Skin of body (tissue), 2 donors: ENCODE measurements at regions not wholly inside any gene's neighbourhood (a gene's known extent, or its start where the extent isn't known, plus 50 kb on each side); places are given as distances from the start of the nearest gene placed in this dataset. TPM values are rescaled to one million over a fixed set of nuclear protein-coding genes. Genes with fewer than 3 reads are reported as not detected.

Experiments
- DNase-seq: peaks from one replicate; lab custom pipeline; 2025; lab: John Stamatoyannopoulos, UW
- small RNA-seq: library from RNA; depleted of rRNA; stranded (forward); fragments of <200 nt; gene quantifications from one replicate; pipeline ENCODE3, GENCODE V24; 2014; ENCODE audit warnings: low replicate concordance

DNA sequence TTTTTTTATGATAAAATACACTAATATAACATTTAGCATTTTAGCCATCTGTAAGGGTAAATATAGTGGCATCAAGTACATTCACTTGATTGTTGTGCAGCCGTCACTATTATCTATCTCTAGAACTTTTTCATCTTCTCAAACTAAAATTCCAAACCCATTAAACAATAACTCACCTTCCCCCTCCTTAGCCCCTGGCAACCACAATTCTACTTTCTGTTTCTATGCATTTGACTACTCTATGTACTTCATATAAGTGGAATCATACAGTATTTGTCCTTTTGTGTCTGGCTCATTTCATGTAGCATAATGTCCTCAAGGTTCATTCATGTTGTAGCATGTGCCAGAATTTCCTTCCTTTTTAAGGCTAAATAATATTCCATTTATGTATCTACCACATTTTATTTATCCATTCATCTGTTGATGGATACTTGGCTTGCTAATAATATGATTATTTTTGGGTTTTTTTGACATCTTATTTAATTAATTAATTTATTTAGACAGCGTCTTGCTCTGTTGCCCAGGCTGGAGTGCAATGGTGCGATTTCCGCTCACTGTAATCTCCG is 69.6 kb upstream of the MACF1 start:
- DNase-seq: no peak

DNA sequence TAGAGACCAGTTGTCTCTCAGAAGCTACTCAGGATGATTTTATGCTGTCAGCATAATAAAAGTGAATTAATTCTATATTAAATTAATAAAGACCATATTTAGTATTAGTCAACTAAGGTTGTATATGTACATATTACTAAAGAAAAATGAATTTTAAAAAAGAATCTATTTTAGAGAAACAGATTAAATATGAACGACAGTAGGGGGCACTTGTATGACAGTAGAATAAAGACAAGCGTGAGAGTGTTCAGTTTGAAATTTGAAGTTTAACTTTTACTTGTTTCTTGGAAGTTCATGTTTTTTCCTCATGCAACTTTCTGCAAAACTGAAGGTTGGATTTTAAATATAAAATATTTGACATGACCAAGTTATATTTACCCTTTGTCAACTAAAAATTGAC is 67.9 kb upstream of the MACF1 start:
- DNase-seq: no peak

DNA sequence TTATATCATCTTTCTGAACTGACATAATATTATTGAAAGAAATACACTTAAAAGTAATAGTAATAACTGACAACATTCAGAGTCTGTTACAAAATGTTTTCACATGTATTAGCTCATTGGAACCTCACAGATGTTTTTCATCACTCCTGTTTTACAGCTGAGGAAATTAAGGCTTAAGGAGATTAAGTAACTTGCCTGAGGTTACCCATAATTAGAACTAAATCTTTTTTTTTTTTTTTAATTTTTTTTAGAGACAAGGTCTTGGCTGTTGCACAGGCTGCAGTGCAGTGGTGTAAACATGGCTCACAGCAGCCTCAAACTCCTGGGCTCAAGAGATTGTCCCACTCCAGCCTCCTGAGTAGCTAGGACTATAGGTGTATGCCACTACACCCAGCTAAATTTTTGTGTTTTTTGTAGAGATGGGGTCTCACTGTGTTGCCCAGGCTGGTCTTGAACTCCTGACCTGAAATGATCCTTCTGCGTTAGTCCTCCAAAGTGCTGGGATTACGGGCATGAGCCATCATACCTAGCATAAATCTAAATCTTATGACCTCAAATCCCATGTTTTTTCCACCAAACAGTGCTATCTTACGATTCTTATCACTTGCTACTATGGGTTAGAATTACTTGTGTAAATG is 64.7 kb upstream of the MACF1 start:
- DNase-seq: peak; percentile 23

DNA sequence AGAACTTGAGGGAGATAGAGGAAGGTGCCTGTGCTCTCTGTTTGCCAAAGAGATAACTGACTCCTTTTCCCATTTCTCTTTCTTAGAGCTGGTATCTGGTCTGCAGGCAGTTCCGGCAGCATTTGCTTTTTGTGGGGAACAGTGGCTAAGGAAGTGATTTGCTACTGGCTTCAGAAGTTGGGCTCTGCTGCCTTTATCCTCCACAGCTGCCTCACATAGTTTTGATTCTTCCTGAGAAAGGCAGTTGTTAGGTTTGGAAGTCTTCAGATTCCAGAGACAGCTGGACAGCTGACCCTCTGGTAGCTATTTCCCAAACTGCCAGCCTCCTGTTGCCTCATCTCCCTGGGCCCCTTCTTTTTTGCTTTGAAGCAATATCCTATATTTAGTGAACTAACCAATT is 62.6 kb upstream of the MACF1 start:
- DNase-seq: no peak

DNA sequence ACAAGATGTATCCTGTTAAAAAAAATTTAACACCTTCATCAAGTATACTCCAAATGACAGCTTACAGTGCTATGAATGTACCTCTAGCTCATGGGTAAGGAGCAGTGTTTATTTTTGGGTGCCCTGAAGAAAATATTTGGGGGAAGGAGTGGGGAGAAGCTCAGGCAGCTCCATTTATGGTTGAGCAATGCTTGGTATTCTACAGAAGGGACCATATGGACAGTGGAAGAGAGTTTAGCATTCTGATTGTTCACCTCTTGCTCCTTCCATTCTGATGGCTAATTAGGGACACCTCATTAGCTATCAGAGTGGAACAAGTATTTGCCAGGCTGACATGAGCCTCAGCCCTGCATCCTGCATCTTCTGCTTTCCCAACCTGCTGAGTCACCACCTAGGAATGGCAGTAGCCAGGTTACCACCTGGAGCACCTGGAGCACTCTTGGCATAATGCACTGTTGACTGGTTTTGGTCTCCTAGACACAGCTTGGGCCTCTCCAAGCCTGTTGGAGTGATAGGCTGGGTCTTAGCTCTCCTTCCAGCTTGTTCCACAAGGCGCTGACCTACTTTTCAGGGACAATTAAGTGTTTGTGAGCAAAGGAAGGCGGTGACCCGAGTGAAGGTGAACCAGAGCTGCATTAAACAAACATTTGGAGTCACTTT is 62.0 kb upstream of the MACF1 start:
- DNase-seq: no peak

DNA sequence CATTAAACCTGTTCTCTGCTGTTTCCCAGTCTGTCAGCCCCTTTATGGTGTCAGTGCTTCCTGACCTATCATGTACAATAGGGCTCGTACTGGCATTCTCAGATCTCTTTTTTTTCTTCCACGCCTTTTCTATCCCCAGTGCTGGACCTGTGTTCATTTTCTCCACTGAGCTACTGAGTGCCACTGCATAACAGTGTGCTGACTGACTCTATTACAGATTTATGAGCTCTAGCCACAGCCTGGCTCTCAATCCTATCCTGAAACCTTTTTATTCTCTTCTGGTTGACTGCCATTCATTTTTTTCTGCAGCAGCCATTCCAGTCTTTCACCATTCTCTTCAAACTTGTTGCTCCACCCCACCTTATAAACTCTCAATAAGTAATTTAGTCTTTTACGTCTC is 59.6 kb upstream of the MACF1 start:
- DNase-seq: no peak

DNA sequence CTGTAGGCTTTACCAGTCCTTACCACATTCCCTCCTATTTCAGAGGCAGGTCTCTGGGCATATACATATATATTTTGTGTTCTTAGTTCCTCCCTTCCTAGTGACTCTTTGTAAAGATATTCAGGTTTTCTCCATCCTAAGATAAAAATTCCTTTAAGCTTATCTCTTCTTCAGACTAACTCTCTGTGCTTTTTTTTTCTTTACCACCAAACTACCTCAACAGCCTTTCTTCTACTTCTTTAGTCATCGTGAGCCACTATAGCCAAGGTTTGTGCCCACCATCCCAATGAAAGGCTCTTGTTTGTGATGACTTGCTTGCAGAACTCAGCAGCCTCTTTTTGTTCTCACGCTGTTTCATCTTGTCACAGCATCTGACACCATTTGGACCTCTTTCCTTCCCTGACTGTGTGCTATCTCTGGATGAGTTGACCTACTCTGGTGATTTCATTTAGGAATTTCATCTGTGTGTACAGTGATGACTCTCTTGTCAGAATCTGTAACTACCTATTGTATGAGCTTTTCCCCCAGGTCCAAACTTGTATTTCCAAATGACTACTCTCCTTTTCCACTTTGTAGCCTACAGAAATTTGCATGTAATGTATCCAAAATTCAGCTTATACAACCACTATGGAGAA is 59.0 kb upstream of the MACF1 start:
- DNase-seq: no peak

DNA sequence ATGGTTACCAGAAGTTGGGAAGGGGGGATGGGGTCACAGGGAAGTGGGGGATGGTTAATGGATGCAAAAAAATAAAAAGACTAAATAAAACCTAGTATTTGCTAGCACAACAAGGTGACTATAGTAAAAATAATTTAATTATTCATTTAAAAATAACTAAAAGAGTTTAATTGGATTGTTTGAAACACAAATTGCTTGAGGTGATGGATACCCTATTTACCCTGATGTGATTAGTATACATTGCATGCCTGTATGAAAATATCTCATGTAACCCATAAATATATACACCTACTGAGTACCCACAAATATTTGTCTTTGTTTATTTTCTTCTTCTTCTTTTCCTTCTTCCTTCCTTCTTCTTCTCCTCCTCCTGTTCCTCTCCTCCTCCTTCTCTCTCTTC is 57.8 kb upstream of the MACF1 start:
- DNase-seq: no peak

DNA sequence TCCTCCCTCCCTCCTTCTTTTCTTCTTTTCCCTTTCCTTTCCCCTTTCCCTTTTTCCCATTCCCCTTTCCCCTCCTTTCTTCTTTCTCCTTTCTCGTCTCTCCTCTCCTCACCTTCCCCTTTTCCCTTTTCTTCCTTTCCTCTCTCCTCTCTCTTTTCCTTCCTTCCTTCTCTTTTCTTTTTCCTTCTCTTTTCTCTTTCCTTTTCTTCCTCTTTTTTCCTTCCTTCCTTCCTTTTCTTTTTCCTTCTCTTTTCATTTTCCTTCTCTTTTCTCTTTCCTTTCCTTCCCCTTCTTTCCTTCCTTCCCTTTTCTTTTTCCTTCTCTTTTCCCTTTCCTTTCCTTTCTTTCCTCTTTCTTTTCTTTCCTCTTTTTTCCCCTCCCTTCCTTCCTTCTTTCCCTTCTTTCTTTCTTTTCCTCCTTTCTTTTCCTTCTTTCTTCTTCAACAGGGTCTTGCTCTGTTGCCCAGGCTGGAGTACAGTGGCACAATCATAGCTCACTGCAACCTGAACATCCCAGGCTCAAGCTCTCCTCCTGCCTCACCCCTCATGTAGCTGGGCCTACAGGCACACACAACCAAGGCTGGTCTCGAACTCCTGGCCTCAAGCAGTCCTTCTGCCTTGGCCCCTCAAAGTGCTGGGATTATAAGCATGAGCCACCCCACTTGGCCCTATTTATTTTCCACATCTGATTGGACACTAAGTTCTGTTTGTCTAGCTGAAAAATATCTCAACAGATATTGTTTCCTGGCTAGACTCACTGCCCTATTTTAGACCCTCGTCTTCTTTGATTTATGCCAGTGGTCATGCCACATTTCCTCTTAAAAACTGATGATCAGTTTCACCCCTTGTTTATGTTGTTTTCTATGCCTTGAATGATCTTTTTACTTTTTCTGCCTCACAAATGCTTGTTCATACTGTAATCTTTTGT is 57.1 kb upstream of the MACF1 start:
- DNase-seq: no peak

DNA sequence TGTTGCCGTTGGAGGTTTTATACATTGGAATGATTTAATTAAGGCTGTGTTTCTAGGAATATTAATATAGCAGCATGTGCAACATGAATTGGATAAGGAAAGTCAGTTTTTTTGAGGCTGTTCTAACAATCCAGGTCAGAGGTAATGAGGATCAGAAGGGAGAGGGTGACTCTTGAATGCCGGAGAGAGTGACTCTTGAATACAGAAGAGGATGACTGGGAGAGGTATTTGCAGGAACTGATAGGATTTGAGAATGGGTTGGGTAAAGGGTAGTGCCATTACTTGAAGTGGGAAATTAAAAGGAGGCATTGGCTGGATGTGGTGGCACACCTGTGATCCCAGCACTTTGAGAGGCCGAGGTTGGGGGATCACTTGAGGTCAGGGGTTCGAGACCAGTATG is 55.6 kb upstream of the MACF1 start:
- DNase-seq: no peak

DNA sequence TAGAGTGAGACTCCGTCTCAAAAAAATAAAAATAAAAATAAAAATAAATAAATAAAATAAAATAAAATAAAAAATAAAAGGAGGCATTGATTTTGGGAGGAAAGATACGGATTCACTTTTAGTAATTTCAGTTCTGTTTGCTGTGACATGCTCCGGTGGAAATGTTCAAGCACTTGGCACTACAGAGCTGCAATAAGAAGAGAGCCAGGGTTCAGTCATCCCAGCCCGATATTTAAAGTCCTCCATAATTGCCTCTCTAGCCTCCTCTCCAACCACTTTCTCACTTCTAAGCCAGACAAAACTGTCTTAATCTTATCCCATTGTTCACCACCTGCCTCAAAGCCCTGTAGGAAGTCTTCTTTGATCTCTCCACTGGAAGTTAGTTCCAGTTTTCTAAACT is 55.0 kb upstream of the MACF1 start:
- DNase-seq: no peak

DNA sequence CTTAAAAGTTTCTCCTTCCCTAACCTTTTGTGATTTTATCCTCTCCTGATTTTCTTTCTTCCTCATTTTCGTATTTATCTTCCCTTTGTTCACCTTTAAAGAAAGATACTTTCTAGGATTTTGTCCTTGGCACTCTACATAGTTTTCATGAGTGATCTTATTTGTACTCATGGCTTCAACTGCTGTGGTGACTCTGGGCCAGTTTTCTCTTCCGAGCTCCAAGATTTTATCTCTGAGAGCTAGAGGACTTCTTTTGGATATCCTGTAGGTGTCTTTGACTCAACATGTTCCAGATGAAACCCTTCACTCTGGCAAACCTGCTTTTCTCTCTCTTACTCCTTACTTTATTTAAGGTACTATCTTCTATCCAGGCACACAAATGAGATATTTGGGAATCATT is 53.7 kb upstream of the MACF1 start:
- no peak for DNase-seq

DNA sequence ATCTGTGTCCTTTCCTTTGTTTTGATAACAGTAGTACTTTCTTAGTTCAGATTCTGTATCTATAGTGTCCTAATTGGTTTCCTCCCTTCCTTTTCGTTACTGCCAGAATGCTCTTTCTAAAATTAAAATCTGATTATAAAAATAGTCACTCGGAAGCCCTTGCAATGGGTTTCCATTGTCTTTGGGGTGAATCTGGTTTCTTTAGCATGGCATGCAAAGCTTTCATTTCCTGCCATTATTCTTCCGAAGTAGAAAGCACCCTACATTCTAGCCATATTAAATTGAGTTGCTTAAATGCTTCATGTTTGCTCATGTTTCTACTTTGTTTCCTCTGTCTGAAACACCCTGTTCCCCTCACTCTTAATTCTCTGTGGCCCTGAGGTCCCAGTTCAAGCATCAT is 53.2 kb upstream of the MACF1 start:
- DNase-seq: no peak

DNA sequence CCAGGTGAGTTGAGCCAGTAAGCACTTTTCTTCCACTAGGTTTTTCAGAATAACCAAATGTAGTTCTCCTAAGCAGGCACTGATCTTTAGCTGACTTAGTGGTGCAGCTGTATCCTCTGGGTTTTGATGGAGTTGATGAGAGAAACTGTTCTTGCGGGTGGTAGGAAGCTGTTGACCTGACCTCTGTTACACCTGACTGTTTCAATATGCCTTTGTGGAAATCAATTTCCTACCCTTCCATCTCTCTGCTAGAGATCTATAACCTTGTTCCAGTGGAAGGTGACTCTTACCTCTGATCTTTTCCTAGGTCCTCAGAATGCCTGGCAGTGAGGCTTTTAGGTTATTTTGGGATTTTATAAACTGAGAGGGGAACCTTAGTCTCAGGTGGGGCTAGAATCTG is 51.6 kb upstream of the MACF1 start:
- DNase-seq: no peak

DNA sequence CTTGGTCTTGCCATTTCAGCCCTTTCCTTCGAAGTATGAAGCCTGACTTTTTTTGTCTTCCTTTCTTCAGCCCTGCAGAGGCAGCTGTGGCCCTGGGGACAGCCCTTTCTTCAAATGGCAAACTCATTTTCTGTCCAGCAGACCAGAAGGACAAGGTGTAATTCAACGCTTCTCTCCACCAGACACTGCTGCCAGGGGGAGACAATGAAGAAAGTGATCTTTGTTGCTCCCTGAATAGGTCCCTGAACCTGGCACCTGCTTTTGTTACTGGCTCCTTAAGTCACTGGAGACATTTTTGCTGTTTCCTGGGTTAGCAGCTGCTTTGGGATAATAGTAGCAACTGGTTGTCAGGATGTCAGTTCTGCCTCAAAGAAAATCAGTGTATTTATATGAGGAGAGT is 50.8 kb upstream of the MACF1 start:
- DNase-seq: no peak

DNA sequence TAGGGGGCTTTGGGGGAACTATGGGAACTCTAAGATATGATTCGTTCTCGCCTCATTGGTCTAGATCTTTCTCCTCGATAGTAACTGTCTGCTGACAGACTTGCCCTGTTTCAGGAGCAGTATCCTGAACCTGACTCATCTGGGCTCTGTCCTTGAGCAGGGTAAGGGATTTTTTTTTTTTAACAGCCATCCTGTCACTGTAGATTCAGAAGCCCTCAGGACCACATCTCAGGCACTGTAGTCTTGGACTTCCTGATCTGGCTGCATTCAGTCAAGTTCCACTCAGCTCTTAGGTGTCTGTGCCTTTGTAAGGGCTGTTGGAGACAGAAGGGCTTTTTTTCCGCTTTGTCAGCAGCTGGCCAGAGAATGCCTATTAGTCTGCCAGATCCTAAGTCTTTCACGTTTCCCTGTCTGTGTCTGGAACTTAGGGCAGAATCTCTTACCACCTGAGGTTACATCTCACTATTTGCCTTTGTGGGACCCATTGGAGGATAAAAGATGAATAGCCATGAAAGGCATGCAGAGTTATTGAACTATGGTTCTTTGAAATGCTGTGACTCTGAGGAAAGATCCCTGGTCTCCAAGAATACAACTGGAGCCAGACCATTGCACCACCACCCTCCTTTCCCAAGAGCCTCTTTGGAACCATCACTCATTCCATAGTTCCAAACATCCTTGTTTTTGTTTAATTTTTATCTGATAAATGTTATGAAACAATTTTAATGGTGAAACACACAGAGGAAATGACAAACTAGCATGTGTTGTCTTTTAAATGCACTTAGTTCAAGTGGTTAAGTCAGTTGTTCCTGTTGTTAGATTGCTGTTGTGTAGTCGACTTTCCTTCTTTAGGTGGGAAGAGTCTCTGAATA is 49.7 kb upstream of the MACF1 start:
- no peak for DNase-seq

Small RNAs in the stretch of these regions (small RNA-seq; reads per million reads assigned to genes)
- not detected for gene RNA5SP44
- gene RNU6-608P: not detected
